GM18909 (cell line): ENCODE measurements at regions not wholly inside any gene's neighbourhood (a gene's known extent, or its start where the extent isn't known, plus 50 kb on each side); places are given as distances from the start of the nearest gene placed in this dataset.
"Not testable (repeated sequence)": the region's sequence is repeated elsewhere in the genome, so short reads cannot be mapped to it uniquely, and the experiment has no call there.

Source experiments
- ATAC-seq: cut with Tn5 transposase; IDR thresholded peaks from one replicate; pipeline ENCODE4 v1.9.1; 2021; ENCODE audit warnings: mild to moderate bottlenecking; ENCODE audit not compliant: unreplicated experiment, poor library complexity

GRCh38 chr4:134663742-134664141 lies 462.2 kb upstream of the PABPC4L start:
- no peak for ATAC-seq

DNA sequence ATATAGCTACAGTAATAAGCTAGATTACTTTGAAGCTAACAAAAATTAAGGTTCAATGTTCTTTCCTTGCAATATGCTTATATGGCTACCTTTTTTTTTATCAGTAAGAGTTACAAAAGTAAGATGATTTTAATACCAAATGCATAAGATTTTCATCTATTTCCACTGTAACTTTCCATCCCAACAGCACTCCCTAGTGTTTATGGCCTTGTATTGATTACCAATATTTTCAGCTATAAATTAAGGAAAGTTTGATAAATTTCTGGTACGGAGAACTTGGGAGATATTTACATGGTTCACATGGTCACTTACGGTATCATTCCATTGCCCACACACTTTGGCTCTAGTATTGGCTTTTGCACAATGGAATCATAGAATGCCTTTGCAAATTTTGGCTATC lies 448.9 kb upstream of the PABPC4L start:
- no peak for ATAC-seq

GRCh38 chr4:134645778-134646177 lies 444.2 kb upstream of the PABPC4L start:
- no peak for ATAC-seq

GRCh38 chr4:134636338-134637051 lies 434.9 kb upstream of the PABPC4L start:
- no peak for ATAC-seq

DNA sequence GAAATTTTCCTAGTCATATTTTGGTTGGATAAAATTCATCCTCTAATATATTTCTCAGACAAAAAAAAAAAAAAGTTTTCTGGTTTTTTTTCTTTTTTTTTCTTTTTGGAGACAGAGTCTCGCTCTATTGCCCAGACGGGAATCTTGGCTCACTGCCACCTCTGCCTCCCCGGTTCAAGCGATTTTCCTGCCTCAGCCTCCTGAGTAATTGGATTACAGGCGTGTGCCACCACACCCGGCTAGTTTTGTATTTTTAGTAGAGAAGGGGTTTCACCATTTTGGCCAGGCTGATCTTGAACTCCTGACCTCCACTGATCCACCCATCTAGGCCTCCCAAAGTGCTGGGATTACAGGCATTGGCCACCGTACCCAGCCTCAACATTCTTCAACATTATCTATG lies 432.7 kb upstream of the PABPC4L start:
- no peak for ATAC-seq

DNA sequence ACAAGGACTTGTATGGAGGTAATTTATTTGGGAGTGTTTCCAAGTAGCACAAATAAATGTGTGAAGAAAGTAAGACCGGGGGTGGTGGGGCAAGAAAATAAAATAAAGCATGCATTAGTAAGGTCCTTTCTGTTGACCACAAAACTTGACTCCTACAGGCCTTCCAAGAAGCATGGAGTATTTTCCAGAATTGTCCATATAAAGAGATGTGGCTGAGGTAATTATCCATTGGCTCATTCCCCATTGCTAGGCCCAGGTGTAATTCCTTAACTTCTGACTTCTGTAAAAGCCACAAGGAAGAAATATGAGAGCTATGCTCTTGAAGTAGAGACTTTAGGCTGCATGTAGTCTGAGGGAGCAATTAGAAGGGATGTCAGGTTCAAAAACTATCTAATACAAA lies 430.5 kb upstream of the PABPC4L start:
- ATAC-seq: no peak

- ATAC-seq: no peak
These were observed 426.5 kb upstream of the PABPC4L start for GRCh38 chr4:134628066-134628465.

DNA sequence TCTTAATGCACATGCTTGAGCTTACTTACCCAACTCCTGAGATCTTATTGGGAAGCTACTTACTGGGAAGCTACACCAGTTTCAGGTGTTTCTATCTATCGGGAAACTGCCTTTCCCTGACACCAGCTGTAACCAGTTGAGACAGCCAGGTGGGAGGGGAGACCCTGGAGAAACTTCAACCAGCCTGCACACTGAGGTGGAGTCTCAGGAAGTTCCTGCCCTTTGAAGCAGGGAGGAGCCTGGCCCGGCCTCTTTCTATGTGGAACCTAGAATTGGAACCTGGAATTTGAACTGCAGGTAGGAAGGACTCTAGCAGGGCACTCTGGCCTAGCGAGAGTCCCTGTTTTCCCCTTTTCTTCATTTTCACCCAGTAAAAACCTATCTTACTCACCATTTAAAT lies 425.8 kb upstream of the PABPC4L start:
- ATAC-seq: no peak

DNA sequence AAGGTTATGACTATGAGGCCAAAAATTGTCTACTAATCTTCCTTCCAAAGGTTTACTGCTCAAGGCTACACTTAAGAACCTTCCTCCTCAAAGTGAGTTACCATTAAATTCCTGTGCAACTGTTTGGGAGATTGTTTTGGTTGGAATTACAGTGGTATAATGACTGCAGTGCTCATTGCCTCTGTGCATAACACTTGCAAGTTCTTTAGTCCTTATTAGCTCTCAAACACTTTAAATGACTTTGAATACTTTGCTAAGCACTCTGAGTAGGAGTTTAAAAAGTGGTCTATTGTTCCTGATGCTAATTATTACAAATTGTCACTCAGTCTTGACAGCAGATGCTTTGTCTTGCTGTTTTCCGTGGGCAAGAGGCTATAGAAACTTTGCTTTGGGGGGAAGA lies 422.8 kb upstream of the PABPC4L start:
- no peak for ATAC-seq

- ATAC-seq: not testable (repeated sequence)
These were observed 421.3 kb upstream of the PABPC4L start for GRCh38 chr4:134622626-134623575.

DNA sequence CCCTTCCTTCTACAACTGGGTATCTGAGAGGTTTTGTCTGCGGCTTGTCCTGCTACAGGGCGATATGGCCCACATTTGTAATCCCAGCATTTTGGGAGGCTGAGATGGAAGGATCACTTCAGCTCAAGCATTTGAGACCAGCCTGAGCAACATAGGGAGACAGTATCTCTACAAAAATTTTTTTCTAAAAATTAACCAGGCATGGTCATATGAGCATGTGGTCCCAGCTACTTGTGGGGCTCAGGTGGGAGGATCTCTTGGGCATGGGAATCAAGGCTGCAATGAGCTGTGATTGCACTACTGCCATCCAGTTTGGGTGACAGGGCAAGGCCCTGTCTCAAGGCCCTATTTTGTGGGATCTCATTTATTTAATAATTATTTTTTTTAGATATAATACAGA lies 420.6 kb upstream of the PABPC4L start:
- no peak for ATAC-seq

DNA sequence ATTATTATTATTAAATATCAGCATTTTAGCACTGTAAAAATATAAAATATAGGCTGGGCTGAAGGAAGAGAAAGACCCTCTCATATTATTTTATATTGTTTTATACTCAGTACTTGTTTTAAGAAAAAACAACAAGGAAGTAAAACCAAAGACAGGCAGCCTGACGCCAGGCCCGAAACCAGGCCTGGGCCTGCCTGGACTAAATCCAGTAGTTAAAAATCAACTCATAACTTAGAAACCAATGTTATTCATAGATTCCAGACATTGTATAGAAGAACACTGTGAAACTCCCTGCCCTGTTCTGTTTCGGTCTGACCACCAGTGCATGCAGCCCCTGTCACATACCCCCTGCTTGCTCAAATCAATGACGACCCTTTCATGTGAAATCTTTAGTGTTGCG lies 420.1 kb upstream of the PABPC4L start:
- ATAC-seq: not testable (repeated sequence)

- ATAC-seq: no peak
These were observed 409.4 kb upstream of the PABPC4L start for GRCh38 chr4:134610956-134611355.

DNA sequence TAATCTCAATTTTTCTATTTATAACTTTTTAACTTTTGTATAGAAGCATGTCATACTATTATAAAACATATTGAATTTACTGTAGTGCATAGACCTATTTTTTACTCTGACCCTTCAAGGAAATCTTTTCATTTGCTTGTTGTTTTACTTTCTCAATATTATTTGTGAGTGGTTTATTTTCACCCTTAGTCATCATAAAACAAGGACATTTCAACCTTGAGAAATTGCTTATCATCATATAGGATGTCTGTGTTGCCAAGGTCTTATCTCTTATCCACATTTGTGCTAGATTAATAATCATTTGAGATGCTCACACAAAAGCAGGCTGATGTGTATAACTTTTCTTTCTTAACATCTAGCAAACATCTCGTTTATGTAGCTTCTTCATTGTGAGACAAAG lies 408.6 kb upstream of the PABPC4L start:
- ATAC-seq: no peak

DNA sequence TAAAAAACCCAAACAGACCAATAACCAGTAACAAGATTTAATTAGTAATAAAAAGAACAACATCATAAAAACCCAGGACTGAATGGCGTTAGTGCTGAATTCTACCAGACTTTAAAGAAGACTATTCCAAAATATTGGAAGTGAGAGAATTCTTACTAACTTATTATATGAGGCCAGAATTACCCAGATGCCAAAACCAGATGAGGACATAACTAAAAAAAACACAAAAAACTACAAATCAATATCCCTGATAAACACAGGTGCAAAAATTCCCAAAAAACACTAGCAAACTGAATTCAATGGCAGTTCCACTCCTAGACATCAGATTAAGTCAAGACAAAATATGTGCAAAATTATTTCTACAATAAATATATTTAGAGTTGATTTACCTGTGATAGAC lies 400.1 kb upstream of the PABPC4L start:
- ATAC-seq: no peak

DNA sequence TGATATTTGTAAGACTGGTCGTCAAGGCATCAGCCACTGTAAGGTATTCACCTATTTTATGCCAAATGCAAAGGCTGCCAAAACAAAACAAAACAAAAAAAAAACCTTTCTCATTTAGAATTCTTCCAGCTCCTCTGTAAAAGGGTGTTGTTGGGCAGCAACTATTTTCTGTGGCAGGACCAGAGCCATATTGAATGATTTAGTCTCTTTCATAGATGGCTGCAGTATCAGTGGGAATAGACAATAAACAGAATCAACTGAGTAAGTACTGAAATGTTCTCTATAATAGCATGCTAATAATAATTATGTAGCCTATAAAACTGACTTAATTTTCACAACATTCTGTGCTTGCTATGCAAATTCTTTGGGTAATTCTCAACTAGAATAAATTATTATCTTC lies 389.7 kb upstream of the PABPC4L start:
- no peak for ATAC-seq

- ATAC-seq: no peak
These were observed 384.4 kb upstream of the PABPC4L start for GRCh38 chr4:134585972-134586371.

GRCh38 chr4:134567461-134567860 lies 365.9 kb upstream of the PABPC4L start:
- ATAC-seq: no peak

DNA sequence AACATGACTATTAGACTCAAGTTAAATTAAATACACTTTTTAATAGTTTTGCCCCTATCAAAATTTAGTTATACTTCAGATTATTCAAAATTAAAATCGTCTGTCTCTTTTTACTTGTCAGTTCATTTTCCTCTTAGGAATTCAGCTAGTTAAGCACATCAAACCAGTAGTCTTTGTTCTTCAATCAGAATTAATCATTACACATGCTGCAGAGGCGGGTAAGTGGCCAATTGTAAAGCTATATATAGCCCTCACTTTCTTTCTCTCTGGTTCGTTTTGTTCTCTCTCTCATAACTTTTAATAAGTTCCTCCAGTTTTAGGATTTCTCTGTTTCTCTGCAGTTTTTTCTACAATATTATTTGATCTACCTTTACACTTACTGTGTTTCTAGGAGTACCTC lies 359.1 kb upstream of the PABPC4L start:
- no peak for ATAC-seq

DNA sequence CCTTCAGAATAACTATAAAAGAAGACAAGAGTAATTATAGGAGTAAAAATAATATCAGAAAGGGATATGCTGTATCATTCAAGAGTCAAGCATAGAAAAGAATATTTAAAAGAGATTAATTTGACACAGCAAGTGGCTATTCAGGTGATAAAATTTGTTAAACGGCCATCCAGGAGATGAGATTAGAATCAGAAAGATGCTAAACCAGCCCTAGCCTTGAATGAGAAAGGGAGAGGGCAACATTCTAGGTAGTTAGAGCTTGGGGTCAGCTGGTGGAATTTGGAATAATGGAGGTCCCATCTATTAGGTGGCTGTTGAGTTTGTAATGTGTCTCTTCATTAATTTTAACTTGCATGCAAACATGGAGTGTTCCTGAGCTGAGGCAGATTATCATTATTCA lies 350.5 kb upstream of the PABPC4L start:
- ATAC-seq: no peak

DNA sequence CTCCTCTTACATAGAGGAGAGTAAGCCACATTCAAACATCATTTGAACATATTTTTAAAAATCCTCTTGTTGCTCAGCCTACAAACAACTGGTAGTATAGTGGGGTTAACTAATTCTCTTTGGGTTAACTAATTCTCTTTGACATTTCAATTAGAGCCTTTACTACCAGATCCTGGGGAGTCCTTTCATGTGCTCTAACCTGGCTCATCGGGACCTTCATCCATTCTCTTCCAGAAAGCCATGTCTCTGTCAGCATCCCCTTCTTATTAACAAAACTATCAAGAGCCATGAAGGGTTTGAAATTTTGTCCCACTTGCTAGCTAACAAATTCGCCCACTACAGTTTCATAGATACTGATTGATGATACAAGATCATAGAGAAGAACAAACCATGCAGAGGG lies 349.8 kb upstream of the PABPC4L start:
- no peak for ATAC-seq
